C1 segment of cervical spinal cord (tissue), 14 donors: ENCODE measurements at regions not wholly inside any gene's neighbourhood (a gene's known extent, or its start where the extent isn't known, plus 50 kb on each side); places are given as distances from the start of the nearest gene placed in this dataset.
"Not testable (repeated sequence)": the region's sequence is repeated elsewhere in the genome, so short reads cannot be mapped to it uniquely, and the experiment has no call there.

Experiments
- DNase-seq, 14 donors: peaks; one replicate each; lab custom pipeline; 2025; lab: John Stamatoyannopoulos, UW

DNA sequence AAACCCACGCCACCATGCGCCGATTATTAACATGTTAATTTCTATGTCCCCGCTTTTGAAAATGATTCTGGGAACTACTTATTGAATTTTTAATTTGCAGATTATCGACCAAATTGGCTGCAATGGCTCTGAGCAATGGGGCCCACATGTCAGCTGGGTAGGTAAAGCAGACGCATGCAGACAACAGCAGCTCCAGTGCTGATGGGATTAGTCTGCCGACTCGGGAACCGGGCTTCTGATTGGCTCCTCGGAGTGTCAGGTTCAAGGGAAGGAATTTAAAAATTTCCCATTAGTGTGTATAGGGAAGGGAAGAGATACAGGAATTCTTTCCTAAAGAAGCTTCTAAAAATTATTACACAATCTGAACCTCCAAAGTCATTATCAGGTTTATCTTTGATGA is 77.4 kb upstream of the PPARGC1A start:
- no peak for DNase-seq

DNA sequence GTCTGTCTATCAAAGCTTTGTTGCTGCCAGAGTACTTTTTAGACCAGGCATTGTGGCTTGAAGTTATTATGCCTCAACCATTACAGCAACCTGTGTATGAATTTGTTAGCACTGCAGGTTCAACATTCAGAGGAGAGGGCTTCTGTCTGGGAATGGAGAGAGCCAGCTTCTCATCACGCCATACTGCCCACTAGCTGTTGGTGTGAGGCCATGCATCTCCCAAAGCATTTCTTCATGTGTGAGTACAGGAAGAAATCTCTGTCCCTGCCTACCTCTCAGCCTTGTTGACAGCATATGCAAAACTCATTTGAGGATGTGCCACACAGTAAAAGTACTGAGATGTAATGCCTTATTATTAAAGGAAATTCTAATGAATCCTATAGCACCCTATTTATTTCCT is 76.9 kb upstream of the PPARGC1A start:
- no peak for DNase-seq

DNA sequence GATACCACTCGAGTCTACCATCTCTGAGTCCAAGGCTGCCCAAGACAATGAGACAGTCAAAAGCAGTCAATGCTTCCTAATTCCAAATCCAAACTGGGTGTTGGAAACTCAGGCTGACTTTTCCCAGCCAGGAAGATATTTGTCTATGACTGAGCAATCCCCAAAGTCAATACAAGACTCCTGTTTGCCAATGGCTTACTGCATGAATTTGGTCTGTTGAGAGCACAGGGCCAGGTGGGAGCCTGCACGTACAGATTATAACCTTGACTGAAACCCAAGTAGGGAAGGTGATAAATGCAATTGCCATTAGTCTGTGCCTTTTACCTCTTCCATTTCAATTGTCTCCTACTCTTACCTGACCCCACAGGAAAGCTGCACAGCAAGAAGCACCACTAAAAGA is 72.6 kb upstream of the PPARGC1A start:
- DNase-seq, result no peak

DNA sequence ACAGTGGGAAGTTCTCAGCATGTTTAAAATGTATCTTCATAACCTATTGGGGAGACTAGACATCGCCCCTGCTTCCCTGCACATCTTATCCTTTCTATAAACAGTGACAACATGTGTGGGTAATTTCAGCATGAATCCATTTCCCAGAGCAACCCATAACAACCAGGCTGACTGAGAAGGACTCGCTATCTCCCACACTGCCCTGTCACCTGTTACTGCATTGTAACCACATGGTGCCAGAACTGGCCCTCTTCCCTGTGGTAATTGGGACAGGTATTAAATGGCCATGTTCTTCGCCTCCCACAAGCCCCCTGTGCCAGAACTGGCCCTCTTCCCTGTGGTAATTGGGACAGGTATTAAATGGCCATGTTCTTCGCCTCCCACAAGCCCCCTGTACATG is 71.5 kb upstream of the PPARGC1A start:
- DNase-seq, result not testable (repeated sequence)

DNA sequence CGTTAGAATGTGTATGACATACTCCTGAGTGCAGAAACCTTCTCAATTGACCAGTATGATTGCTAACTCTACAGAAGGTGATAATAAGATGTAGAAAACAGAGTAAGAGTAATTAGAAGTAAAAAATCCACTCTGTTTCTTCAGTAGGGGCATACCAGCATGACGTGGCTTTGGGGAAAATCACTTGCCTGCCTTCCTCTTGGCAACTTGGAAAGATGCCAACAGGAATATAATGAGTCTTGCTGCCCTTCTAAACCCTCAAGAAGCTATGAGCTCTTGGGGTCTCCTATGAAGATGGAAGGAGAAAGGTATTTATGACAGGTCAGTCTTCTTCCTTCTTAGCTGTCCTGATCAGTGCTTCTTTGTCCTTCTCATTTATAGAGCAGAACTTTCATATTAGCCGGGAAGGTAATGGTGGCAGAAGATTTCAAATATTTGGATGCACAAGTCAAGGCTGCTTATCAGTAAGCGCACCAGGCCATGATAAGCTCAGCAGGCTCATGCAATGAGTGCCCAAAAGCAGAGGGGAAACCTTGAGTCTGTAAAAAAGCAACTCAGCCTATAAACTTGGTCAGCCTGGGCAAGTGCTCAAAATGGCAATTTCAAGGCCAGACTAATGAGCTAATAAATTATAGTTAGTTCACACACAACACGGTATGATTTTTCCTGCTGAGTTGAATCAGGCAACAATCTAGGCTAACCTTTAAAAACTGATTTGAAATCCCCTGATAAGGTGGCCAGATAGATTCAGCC is 69.7 kb upstream of the PPARGC1A start:
- no peak for DNase-seq

DNA sequence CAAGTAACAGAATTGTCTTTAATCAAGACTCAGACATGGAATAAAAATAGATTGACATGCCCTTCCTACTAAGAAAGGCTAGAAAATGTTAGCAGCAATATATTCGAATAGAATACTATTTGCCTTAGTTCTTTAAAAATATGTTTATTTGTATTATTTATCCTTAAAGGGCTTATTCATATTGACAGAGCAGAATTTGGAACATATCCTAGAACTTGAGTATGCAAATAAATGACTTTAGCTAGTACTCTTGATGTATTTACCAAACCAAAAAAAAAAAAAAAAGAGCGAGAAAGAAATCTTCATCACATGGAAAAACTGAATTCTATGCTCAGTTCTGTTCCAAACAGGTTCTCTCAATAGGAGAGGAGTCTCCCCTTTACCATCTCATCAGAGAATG is 68.9 kb upstream of the PPARGC1A start:
- no peak for DNase-seq

DNA sequence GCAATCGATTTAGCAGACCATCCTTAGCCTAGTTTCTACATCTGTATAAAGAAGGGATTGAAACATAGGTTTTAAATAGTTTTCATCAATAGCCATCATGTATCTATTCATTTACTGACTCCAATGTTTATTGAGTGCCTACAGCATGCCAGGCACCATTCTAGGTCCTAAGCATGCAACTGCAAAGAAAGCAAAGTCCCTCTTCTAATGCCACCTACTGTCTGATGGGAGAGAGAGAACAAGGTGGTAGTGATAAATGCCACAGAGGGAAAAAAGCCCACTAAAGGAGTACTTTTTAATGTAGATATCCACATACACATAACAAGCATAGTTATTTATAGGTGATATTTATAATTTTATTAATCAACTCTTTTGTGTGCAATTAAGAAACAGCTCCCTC is 67.6 kb upstream of the PPARGC1A start:
- DNase-seq, result no peak

DNA sequence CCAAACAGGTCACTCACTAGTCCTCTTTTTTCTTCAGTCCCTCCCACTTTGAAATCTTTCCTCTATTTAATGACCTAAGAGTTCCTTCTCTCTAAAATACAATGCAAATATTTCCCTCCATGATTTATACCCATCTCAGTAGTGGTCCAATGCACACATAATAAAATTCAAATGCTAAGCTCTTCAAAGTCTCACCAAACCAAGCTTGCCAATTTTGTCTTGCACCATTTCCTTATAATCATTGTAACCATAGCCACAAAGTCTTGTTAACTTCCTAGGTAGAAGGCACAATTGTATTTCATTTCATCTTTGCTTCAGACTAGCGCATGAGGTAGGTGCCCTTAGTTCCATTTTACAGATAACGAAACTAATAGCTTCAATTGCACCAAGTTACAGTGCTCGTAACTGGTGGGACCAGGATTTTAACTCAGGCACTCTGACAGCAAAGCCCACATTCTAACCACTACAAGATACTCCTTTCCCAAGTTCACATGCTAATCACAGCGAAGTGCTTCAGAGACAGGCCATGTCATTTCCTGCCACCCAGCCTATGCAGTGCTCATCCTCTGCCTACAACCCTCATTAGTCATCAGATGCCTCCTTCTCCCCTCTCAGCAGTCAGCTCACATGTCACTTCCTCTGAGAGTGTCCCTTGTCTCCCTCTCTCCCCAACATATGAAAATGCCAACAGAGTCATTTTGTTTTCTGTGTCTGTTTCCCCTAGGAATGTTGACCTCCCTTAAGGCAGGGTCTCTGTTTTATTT is 66.9 kb upstream of the PPARGC1A start:
- DNase-seq, result no peak

DNA sequence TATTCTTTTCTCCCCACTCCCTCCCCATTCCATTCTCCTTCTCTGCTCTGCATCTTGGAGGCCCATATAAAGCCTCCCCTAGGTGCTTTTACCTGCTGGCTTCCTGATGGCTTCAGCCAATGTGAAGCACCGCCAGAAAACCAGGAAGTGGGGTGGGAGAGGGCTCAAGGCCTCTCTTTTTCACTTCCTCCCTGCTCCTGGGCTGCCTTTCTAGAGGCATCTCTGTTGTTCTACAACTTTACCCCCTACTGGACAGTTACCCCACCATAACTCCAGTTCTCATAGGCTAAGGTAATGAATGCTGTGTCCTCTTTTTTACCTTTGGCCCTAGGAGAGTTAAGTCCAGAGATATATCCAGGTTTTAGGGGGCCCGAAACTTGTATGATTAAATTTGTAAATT is 62.4 kb upstream of the PPARGC1A start:
- DNase-seq, result no peak

DNA sequence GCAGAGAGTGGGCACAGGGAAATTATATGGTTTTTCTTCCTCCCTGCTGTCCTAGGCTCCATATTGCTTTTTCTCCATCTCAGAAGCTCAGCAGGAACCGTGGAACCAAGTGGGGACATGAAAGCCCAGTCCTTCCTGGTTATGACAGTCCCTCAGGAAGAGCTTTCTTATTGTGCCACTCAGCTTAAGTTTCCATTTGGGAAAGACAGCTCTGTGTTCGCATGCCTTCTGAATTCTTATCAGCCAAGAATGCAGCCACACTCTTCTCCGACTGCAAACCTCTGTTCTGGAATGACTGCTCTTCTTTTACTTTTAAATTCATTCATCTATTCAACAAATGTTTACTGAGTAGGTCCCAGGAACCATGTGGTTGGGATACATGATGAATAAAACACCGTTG is 58.0 kb upstream of the PPARGC1A start:
- no peak for DNase-seq

DNA sequence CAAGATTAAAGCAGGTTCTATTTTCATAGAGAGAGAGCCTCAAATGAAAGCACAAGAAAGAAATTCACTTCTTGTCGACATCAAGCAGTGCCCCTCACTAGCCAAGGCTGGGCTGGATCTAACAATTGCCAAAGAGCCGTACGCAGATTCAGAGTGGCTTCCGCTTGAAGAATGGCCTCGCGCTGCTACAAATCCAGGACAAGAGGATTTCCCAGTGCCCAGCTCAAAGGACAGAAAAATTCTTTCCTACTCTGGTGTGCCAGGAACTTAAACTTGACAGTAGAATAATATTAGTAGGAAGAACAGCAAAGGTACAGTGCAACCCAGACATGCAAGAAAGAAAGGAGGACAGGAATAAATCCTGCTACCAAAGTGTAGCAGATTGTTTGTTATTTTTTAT is 56.5 kb upstream of the PPARGC1A start:
- no peak for DNase-seq

DNA sequence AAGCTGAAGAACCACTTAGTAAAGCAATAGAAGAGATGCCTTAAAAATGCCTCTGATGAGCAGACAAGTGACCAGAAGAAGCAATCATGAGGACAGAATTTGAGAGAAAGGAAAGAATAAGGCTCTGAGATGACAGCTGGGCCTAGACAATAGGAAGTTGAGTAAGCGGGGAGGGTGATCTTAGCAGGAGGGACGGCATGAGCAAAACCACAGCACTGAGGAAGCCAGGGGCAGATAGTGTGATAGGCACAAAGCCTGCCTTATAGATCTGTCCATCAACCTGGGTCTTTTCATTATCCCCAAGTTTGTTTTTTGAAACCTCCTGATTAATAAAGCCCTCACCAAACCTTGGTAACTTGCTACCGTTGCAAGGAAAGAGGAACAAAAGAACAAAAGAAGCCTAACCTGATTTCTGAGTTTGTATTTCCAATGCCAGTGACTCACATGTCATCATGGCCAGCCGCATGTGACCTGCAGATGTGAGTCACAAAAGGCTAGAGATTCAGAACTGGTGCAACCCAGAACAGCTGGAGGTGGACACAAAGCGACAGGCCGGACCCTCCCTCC is 55.7 kb upstream of the PPARGC1A start:
- no peak for DNase-seq

DNA sequence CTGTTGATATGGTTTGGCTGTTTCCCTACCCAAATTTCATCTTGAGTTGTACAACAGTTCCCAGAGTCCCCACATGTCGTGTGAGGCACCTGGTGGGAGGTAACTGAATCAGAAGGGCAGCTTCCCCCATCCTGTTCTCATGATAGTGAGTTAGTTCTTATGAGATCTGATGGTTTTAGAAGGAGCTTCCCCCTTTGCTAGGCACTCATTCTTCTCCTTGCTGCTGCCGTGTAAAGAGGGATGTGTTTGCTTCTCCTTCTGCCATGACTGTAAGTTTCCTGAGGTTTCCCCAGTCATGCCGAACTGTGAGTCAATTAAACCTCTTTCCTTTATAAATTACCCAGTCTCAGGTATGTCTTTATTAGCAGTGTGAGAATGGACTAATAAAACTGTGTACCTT is 54.7 kb upstream of the PPARGC1A start:
- not testable (repeated sequence) for DNase-seq

DNA sequence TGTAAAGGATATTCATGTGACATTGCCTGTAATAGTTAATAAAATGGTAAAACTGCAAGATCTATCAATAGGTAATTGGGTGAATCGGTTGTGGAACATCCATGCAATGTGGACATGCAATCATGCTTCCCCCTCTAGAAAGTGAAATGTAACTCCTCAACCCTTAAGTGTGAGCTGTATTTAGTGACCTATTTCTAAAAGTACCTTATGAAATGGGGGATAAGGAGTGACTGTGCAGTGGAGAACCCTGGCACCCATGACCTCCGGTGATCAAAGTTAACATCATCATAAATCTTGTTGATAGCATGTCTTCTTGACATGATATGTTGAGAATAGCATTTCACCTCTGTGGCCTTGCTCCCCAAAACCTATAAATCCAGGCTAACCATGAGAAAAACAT is 53.6 kb upstream of the PPARGC1A start:
- DNase-seq, result no peak

DNA sequence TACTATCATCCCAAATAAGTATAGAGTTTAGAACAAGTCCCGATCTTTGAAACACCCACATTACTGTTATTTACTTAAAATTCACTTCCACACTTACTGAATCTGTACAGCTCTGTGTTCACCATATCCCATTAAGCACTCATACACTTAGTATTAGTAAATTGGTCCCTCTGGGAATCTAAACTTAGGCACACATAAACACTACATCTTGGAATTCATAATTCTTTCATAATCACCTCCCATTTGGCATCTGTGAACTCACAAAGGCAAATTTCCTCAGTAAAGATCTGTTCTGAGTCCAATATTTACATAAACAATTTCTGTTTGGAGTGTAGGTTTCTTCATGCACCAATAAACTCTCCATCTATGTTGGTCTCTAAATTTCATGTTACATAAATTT is 52.6 kb upstream of the PPARGC1A start:
- no peak for DNase-seq
